RWPE2 (cell line): ENCODE measurements at regions not wholly inside any gene's neighbourhood (a gene's known extent, or its start where the extent isn't known, plus 50 kb on each side); places are given as distances from the start of the nearest gene placed in this dataset.

ENCODE experiments used
- ATAC-seq: fragments of 200-7000 bp; cut with Tn5 transposase; 3 replicates; pipeline ENCODE4 v1.9.1; 2021; ENCODE audit warnings: low read depth
- DNase-seq: peaks from one replicate; pipeline ENCODE4 v3.0.0-alpha.2; 2020; ENCODE audit warnings: low spot score
- H3K27ac ChIP-seq: fragments of 450-650 bp; 2 replicates; pipeline ENCODE4 v1.5.1; 2017; ENCODE audit warnings: mild to moderate bottlenecking; ENCODE audit not compliant: poor library complexity, severe bottlenecking
- H3K27me3 ChIP-seq: fragments of 250-450 bp; sonication (Bioruptor Pico); 2 replicates; pipeline ENCODE4 v1.5.1; 2021; ENCODE audit warnings: mild to moderate bottlenecking, moderate library complexity; ENCODE audit not compliant: insufficient read depth, poor library complexity, severe bottlenecking
- H3K36me3 ChIP-seq: fragments of 250-450 bp; sonication (Bioruptor Pico); 2 replicates; pipeline ENCODE4 v1.5.1; 2020; ENCODE audit warnings: low read depth, mild to moderate bottlenecking, moderate library complexity
- H3K4me1 ChIP-seq: fragments of 250-450 bp; sonication (Bioruptor Pico); 2 replicates; pipeline ENCODE4 v1.5.1; 2021; ENCODE audit warnings: mild to moderate bottlenecking, moderate library complexity; ENCODE audit not compliant: insufficient read depth, poor library complexity, severe bottlenecking
- H3K4me3 ChIP-seq: fragments of 250-450 bp; sonication (Bioruptor Pico); 2 replicates; pipeline ENCODE4 v1.5.1; 2021; ENCODE audit warnings: mild to moderate bottlenecking, moderate library complexity; ENCODE audit not compliant: severe bottlenecking
- H3K9me3 ChIP-seq: fragments of 250-450 bp; sonication (Bioruptor Pico); 2 replicates; pipeline ENCODE4 v1.5.1; 2021; ENCODE audit warnings: mild to moderate bottlenecking, moderate library complexity; ENCODE audit not compliant: severe bottlenecking
- TF ChIP-seq, protein P1 (sequence below): fragments of 450-650 bp; IDR thresholded peaks from one replicate; pipeline ENCODE4 v1.5.1; 2017; ENCODE audit warnings: mild to moderate bottlenecking, moderate library complexity; ENCODE audit not compliant: poor library complexity, severe bottlenecking

- TF ChIP-seq, protein P1, sequence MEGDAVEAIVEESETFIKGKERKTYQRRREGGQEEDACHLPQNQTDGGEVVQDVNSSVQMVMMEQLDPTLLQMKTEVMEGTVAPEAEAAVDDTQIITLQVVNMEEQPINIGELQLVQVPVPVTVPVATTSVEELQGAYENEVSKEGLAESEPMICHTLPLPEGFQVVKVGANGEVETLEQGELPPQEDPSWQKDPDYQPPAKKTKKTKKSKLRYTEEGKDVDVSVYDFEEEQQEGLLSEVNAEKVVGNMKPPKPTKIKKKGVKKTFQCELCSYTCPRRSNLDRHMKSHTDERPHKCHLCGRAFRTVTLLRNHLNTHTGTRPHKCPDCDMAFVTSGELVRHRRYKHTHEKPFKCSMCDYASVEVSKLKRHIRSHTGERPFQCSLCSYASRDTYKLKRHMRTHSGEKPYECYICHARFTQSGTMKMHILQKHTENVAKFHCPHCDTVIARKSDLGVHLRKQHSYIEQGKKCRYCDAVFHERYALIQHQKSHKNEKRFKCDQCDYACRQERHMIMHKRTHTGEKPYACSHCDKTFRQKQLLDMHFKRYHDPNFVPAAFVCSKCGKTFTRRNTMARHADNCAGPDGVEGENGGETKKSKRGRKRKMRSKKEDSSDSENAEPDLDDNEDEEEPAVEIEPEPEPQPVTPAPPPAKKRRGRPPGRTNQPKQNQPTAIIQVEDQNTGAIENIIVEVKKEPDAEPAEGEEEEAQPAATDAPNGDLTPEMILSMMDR, result no peak
- Histone ChIP-seq H3K4me1 (no peaks in the 10 kb centered on the region), H3K9me3 (no peaks in the 10 kb centered on the region), H3K27me3 (no peaks in the 10 kb centered on the region), H3K4me3 (no peak overlapping the region), H3K36me3 (no peaks in the 10 kb centered on the region), H3K27ac (no peak overlapping the region)
- DNase-seq (no peak), ATAC-seq (no peak)
These were observed 548.7 kb downstream of the SPRY1 start for GRCh38 chr4:123945301-123945700.

DNA sequence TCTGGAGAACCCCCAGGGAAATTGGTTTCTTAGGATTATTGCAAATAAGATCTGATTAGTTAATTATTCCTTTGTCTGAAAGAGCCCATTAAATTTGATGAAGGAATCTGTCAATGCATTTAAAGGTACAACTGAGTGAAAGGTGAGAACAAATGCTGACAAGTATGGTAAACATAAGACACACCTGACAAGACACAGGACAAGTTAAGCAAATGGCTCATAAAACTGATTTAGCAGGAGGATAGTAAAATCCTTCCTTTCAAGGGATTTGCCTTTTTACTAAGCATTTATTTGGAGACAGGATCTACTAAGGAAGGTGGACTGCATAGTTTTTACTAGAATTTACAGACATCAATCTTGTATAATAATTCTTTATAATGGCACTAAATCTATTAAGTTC is 553.9 kb downstream of the SPRY1 start:
- TF ChIP-seq, protein P1, result no peak
- Histone ChIP-seq H3K9me3 (no peaks in the 10 kb centered on the region), H3K4me3 (no peak overlapping the region), H3K4me1 (no peaks in the 10 kb centered on the region), H3K36me3 (no peaks in the 10 kb centered on the region), H3K27me3 (no peaks in the 10 kb centered on the region), H3K27ac (no peak overlapping the region)
- ATAC-seq (no peak), DNase-seq (no peak)

GRCh38 chr4:123952530-123953274 is 556.1 kb downstream of the SPRY1 start:
- no peak for DNase-seq
- Histone ChIP-seq H3K4me1 (no peaks in the 10 kb centered on the region), H3K9me3 (no peaks in the 10 kb centered on the region), H3K4me3 (no peak overlapping the region), H3K27ac (no peak overlapping the region), H3K27me3 (no peaks in the 10 kb centered on the region), H3K36me3 (no peaks in the 10 kb centered on the region)
- TF ChIP-seq, protein P1, result no peak
- ATAC-seq, result no peak

- Histone ChIP-seq H3K9me3 (no peaks in the 10 kb centered on the region), H3K36me3 (no peaks in the 10 kb centered on the region), H3K4me3 (no peak overlapping the region), H3K27me3 (no peaks in the 10 kb centered on the region), H3K4me1 (no peaks in the 10 kb centered on the region), H3K27ac (no peak overlapping the region)
- ATAC-seq (no peak), DNase-seq (no peak)
- TF ChIP-seq, protein P1, result no peak
These were observed 557.0 kb downstream of the SPRY1 start for GRCh38 chr4:123953566-123953965.

DNA sequence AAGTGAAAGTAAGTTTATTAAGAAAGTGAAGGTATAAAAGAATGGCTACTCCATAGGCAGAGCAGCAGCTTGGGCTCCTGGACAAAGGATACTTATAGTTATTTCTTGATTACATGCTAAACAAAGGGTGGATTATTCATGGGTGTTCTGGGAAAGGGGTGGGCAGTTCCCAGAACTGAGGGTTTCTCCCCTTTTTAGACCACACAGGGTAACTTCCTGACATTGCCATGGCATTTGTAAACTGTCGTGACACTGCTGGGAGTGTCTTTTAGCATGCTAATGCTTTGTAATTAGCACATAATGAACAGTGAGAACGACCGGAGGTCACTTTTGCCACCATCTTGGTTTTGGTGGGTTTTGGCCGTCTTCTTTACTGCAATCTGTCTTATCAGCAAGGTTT is 557.6 kb downstream of the SPRY1 start:
- TF ChIP-seq, protein P1, result no peak
- Histone ChIP-seq H3K36me3 (no peaks in the 10 kb centered on the region), H3K27ac (no peak overlapping the region), H3K9me3 (no peaks in the 10 kb centered on the region), H3K27me3 (no peaks in the 10 kb centered on the region), H3K4me1 (no peaks in the 10 kb centered on the region), H3K4me3 (no peak overlapping the region)
- DNase-seq (no peak), ATAC-seq (no peak)
